Epidermal melanocyte (primary cell): ENCODE measurements at regions not wholly inside any gene's neighbourhood (a gene's known extent, or its start where the extent isn't known, plus 50 kb on each side); places are given as distances from the start of the nearest gene placed in this dataset.
"Not testable (repeated sequence)": the region's sequence is repeated elsewhere in the genome, so short reads cannot be mapped to it uniquely, and the experiment has no call there.

Experiments
- DNase-seq: peaks from one replicate; pipeline ENCODE4 v3.0.0; 2011; ENCODE audit warnings: low spot score; ENCODE audit not compliant: insufficient read length

GRCh38 chr2:60251247-60251646 lies 302.2 kb downstream of the BCL11A start:
- DNase-seq, result no peak

GRCh38 chr2:60249879-60250278 lies 303.6 kb downstream of the BCL11A start:
- no peak for DNase-seq

GRCh38 chr2:60247471-60247870 lies 306.0 kb downstream of the BCL11A start:
- DNase-seq, result no peak

- DNase-seq, result no peak
These were observed 306.9 kb downstream of the BCL11A start for GRCh38 chr2:60246583-60246982.

GRCh38 chr2:60234274-60234986 lies 319.0 kb downstream of the BCL11A start:
- DNase-seq, result no peak

- no peak for DNase-seq
These were observed 322.9 kb downstream of the BCL11A start for GRCh38 chr2:60230596-60230995.

- no peak for DNase-seq
These were observed 323.4 kb downstream of the BCL11A start for GRCh38 chr2:60230037-60230436.

GRCh38 chr2:60226943-60227342 lies 326.5 kb downstream of the BCL11A start:
- no peak for DNase-seq

GRCh38 chr2:60226191-60226590 lies 327.3 kb downstream of the BCL11A start:
- DNase-seq, result no peak

GRCh38 chr2:60223859-60224258 lies 329.6 kb downstream of the BCL11A start:
- no peak for DNase-seq

GRCh38 chr2:60221098-60221497 lies 332.4 kb downstream of the BCL11A start:
- DNase-seq, result no peak

- DNase-seq, result no peak
These were observed 333.9 kb downstream of the BCL11A start for GRCh38 chr2:60219536-60219935.

GRCh38 chr2:60216452-60216995 lies 336.9 kb downstream of the BCL11A start:
- no peak for DNase-seq

GRCh38 chr2:60215386-60215901 lies 338.0 kb downstream of the BCL11A start:
- no peak for DNase-seq

GRCh38 chr2:60214626-60214875 lies 338.9 kb downstream of the BCL11A start:
- no peak for DNase-seq

GRCh38 chr2:60213865-60214625 lies 339.4 kb downstream of the BCL11A start:
- DNase-seq, result no peak

GRCh38 chr2:60212181-60212945 lies 341.1 kb downstream of the BCL11A start:
- DNase-seq, result peak; percentile 36

GRCh38 chr2:60189006-60189405 lies 364.4 kb downstream of the BCL11A start:
- not testable (repeated sequence) for DNase-seq

- no peak for DNase-seq
These were observed 378.2 kb downstream of the BCL11A start for GRCh38 chr2:60175290-60175689.

GRCh38 chr2:60174146-60174545 lies 379.3 kb downstream of the BCL11A start:
- no peak for DNase-seq

- no peak for DNase-seq
These were observed 380.7 kb downstream of the BCL11A start for GRCh38 chr2:60172801-60173200.

- DNase-seq, result no peak
These were observed 383.2 kb downstream of the BCL11A start for GRCh38 chr2:60170272-60170671.
